HG03354 (cell line): ENCODE measurements at regions not wholly inside any gene's neighbourhood (a gene's known extent, or its start where the extent isn't known, plus 50 kb on each side); places are given as distances from the start of the nearest gene placed in this dataset.

Experiments used
- ATAC-seq: cut with Tn5 transposase; IDR thresholded peaks from one replicate; pipeline ENCODE4 v1.9.1; 2021; ENCODE audit warnings: mild to moderate bottlenecking; ENCODE audit not compliant: unreplicated experiment, poor library complexity, severe bottlenecking

DNA sequence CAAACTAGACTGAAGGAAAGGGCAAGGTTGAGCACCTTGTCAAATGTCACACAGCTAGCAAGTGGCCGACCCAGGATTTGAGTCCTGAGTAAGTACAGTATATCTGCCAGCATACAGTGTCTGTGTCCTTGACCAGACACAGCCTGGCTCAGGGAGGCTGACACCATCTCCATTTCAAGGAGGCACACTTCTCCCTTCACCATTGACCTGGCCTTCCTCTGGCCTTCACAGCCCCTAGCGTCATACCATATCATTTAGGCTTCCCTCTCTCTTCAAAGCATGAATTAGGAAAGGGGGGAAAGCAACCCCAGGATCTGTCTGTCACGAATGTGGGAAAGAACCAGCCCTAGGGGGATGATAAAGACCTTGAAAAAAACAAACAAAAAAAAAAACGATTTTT is 155.6 kb downstream of the PLPP3 start:
- no peak for ATAC-seq

DNA sequence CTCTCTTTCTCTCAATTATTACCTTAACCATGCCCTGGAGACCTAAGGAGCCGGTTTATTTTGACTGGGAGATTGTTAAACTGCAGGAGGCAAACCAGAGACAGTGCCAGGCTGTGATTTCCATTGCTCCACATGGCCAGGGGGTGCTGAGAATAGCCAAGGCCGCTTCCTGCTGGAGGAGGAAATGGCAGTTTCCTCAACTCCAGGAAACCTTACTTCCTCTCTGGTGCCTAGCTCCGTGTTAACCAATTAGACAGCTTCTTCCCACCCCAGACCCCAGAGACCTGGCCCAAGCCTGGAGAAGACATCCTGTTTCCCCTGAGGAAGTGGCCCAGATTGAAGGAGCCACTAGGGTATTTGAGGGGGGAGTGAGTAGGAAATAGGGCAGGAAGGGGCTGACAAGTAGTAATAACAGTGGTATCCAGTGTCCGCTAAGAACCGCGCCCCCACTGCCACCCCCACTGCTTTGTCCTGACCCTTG is 161.2 kb downstream of the PLPP3 start:
- ATAC-seq: no peak

DNA sequence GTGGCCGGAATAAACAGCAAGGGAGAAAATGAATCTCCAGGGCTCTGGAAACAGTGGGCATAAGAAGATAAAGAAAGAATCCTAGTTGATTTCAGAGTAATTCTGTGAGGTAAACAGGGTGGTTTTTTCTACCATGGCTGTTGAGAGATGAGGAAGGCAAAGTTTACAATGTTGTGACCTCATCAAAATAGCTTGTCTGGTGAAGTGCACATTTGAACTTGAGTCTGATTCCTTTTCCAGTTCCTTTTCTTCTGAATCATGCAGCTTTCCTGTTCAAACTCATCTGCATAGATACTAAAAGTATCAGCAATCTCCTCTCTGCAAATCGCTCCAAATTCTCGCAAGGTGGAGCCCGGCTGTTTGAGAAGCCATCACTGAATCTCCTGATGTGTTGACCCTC is 161.7 kb downstream of the PLPP3 start:
- no peak for ATAC-seq

DNA sequence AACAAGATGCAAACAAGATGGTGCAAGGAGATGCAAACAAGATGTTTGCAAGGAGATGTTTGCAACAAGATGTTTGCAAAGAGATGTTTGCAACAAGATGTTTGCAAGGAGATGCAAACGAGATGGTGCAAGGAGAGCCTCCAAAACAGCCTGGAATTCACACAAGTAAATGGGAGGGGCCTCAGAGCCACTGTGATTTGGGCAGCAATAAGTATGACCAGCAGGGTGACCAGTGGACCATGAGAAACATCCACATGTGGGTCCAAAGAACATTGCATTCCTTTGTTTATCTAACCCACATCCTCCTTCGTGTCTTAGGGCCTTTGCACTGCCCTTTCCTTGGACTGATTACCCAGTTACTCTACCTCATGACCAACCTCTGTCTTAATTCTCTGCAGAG is 162.9 kb downstream of the PLPP3 start:
- ATAC-seq: no peak

DNA sequence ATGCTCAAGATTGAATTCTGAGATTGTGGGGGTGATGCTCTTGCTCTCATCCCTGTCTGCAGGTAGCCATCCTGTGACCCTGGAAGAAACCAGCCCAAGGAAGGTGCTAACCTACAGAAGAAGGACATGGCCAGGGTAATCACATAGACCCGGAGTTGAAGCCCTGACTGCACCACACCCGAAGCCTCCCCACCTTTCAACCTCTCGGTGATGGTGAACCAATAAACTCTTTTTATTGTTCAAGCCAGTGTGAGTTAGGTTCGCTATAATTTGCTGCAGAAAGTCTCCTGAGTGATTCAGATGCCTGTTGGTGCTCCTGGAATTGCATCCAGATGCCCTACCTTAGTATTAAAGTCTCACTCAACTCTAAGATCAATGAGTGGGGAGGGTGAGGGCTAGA is 163.6 kb downstream of the PLPP3 start:
- ATAC-seq: no peak

DNA sequence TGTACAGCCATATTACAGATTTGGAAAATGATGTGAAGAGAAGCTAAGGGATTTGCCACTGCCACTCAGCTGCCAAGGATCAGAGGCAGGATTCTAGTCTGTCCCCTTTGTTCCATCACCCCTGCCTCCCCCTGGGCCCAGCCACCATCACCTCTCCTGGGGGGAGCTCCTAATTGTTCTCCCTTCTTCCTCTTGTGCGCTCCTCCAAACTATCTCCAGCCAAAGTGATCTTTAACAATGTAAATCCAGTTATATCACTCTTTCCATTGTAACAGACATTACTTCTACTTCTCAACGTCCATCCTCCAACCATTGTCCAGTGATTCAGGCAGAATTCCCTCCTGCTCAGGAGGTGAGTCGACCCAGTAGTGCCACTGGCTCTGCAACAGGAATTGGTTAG is 164.1 kb downstream of the PLPP3 start:
- ATAC-seq: no peak

DNA sequence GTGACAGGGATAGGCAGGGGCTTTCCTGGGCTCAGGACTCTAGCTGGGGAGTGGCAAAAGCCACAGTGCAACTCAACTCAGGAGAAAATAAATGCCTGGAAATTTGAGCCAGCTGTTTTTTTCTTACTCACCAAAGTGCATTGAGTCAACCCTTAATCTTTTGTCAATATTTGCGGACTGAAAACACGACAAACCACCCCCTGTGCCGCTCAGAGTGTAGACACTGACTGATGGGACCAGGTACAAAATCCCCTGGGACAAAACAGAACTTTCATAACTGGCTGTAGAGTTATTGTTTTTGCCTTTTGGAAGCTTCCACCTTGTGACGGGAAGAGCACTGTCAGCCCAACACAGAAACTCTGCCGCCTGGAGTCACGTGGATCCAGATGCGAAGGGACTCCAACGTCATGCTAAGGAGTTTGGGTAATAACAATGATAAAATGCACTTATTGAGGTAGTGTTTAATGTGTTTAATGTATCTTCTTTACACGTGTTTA is 164.6 kb downstream of the PLPP3 start:
- no peak for ATAC-seq

DNA sequence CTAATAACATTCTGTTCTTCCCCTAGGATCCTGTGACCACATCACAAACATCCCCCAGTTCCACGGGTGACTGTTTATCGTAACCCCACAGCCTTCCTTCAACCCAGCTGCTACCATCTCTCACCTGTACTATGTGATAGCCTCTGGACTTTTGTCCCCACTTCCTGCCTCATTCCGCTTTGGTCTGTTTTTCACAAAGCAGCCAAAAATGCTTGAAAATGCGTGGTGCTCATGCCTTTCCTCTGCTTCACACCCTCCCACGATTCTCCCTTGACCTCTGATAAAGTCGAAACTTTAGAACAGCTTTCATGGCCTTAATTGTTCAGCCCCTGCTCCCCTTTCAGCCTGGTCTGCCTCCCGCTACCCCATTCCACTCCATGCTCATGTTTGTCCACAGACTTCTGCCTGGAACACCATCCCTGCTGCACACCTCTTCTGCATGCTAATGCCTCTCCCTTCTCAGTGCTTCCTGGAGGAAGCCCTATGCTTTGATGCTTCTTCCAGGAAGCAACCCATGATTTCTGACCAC is 165.6 kb downstream of the PLPP3 start:
- ATAC-seq: no peak

DNA sequence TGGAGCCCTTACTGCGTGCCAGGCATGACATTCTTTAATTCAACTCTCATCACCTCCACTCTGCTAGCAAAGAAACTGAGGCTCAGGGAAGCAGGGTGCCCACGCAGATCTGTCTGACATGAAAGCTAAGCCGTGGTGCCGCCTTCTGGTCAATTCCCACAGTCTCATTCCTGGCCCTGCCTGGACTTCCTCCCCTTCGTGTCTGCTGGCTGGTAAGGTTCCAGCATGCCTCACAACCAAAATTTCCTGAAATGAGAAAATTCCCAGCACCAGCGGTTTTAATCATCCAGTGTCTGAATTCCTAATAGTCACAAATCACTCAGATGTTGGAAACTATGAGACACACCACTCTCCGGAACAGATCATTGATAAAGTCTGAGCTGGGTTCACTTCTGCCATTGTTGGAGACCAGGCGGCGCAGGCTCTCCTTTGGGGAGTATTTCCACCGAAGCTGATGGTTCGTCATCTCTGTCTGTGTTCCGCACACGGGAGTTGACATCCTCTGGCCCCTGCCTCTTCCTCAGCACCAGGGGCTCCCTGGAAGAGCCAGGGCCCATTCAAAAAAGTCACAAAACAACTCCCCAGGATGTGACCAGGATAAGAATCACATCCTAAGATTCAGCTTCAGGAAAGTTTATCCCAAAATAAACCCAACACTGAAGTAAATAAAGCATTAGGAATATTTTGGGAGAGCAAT is 167.7 kb downstream of the PLPP3 start:
- ATAC-seq: no peak

DNA sequence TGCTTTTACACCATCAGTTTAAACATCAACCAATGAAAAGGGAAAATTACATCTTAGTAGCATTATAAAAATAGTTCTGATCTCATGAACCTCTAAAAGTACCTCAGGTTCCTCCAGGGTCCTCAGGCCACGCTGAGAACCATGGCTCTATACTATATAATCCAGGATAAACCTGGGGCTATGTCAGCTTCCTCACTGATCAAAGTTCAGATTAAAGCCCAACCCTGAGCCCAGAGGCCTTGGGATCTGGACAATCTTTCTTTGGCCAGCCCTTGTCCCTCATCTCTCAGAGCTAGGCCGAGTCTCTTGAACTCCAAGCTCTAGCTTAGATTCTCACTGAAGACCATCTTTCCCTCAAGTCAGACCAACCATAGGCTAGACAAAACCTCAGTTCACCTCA is 168.3 kb downstream of the PLPP3 start:
- no peak for ATAC-seq

DNA sequence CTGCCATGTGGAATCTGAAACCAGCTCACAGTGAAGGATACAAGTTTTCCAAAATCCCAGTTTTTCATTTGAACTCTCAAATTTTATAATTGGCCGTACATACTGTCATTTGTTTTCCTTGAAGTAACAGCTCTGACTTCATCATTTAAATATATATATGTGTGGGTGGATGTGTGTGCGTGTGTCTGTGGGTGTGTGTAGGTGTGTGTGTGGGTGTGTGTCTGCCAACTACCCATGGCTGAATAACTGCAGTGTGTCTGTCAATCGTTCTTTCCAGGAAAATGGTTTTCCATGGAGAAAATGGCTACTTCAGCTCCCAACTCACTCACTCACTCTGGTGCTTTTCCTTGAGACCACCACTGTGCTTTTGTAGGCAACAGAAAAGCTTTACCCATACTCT is 169.0 kb downstream of the PLPP3 start:
- no peak for ATAC-seq

DNA sequence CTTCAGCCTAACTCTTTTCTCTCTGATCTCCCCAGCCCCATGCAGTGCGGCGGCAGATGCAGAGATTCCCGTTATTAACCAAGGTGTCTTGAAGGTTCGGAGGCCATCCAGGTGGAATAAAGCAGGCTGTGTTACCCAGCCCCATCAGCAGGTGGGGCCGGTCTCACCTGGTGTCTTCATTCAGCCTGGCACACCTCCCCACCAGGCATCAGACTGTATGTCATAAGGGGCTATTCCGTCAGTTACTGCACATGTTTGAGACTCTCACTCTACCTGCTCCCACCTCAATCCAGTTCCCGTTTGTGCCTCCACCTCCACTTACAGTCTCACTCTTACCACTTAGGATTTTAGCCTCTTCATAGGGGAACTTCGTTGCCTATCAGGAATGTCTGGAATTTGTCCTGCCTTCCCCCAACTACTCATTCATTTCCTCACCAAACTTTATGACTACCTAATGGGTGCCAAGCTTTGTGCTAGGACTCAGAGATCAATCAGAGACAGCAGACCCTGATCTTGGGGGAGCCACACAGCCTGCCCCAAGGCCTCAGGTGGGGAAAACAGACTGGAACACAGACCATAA is 170.2 kb downstream of the PLPP3 start:
- peak; percentile 49 for ATAC-seq

DNA sequence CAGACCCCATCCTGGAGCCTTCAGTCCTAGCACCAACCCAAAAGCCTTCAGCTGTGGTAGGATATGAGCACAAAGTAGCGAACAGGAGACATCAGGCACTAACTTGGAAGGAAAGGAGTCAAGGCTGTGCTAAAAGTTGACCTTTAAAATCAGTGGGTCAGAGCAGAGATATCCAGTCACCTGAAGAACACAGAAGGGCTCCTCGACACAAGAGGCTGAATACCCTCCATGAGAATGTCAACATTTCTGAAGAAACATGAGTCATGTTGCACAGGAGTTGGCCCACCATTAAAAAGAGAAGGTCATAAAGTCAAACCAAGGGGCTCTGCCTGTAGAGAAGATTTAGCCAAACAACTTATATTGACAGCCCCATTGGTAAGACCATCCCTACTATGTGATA is 172.5 kb downstream of the PLPP3 start:
- no peak for ATAC-seq

DNA sequence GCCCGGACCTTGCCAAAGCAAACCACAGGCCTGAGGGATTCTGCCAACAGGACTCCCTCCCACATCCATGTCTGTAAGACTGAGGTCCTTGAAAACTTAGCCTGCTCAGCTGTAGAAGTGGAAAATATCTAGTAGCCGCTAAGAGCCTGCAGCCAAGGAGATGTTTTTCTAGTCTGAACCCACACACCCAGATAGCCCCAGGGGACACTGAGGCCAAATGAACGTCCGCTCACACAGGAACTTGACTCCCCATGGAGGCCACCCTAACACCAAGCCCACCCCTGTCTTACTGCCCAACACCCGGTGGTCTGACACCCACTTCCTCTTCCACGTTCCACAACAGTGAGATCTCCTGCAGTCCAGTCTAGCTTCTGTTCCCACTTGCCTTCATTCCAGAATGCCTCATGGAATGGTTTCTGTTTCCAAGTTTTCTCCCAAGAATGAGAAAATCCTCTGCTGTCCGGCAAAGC is 174.8 kb downstream of the PLPP3 start:
- ATAC-seq: no peak

DNA sequence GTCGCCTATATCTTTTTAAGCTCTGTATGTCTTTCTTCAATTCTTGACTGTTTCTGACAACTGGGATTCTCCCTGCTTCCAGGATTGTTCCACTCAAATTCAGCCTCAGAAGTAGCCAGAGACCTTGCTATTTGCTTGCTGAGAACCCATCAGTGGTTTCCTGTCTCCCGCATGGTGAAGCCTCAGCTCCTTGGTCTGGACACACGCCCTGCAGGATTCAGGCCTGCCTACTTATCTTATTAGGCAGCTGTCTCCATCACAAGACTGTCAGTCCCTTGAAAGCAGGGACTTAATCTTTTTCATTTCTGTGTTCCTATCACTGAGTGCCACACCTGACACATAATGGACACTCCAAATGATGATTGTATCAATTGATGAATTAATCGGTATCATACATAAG is 175.3 kb downstream of the PLPP3 start:
- no peak for ATAC-seq

DNA sequence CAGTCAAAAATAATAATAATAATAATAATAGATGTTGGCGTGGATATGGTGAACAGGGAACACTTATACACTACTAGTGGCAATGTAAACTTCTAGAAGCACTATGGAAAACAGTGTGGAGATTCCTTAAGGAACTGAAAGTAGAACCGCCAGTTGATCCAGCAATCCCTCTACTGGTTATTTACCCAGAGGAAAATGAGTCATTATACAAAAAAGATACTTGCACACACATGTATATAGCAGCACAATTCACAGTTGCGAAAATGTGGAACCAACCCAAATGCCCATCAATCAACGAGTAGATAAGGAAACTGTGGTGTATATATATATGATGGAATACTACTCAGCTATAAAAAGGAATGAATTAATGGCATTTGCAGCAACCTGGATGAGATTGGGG is 176.0 kb downstream of the PLPP3 start:
- ATAC-seq: no peak

DNA sequence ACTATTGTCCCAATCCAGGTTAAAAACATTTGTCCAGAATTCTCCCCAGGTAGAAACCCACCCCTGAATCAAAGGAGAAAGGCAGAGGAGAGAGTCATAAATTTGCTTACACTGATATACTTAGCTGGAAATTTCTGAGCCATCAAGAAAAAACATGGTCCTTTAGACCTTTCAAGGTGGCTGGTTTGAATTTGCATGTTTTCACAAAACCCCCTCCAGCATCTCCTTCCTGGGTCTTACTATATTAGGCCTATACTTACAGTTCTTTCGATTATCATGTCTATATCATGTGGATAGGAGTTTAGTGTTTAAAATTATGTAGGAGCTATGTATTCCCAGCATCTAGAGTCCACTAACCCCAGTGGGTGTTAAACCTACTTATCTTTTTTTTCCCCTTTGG is 178.2 kb downstream of the PLPP3 start:
- ATAC-seq: no peak

DNA sequence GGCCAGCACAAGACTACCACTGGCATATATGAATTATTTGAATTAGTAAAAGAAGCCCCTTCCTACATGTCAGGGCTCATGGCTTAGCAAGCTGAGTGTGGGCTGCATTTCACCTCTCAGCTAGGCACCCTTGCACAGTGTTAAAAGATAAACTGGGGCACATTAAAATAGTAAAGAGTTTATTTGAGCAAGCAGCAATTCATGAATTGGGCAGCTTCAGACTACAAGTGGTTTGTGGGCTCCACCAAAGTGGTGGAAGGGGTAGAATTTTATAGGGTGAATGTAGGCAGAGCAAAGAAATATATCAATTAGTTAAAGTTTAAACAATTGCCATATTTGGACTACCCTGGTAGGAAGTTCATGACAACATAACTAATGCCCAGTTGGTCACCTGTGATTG is 178.8 kb downstream of the PLPP3 start:
- ATAC-seq: no peak

DNA sequence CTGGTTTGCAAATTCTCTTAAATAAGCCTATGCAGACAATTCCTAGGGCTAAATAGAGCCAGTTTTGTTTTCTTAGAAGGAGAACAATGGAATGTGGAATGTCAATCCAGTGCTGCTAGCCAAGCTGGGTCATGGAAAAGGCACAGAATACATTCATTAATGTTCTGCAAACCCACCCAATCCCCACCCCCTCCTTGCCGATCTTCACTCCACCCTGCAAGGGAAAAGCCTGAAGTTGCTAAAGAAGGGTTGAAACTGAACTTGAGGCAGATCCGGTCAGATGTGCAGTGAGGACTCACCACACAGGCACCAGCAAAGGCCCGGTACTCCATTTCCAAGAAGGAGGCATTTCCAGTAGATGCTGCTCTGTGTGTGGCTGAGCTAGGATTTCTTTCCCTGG is 179.6 kb downstream of the PLPP3 start:
- ATAC-seq: no peak

DNA sequence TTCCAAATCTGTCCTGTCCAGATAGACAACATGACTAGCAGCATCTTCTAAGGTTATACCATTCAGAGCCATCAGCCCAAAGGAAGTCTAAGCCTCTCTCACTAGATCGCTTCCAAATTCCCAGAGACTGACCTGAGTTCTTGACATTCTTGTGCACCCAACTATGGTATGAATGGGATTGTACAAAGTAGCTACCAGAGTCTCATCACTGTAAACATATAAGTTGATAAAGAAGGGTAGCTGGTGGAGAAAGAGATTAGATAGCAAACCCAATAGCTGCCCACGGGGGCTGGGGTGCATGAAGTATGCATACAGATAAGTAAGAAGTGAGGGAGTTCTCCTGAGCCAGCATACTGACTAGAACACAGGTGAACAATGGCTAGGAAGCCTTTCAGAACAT is 180.0 kb downstream of the PLPP3 start:
- no peak for ATAC-seq

DNA sequence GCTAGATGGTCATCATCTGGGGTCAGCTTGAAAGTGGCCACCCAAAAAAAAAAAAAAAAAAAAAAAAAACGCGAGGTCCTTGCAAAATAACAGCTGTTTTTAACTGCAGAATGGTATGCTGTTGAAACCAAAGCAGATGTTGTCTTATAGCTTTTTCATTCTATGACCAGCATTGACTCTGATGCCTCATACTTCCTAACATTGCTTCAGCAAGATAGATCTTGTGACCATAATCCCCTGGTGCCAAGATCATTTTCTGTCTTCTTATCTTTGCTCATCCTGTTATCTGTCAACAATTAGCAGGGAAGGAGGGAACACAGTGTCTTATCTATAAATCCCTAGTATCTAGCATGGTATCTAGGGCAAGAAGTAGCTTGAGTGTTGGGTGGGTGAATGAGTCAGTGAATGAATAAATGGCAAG is 181.5 kb downstream of the PLPP3 start:
- no peak for ATAC-seq
